K562 (cell line): ENCODE measurements at regions not wholly inside any gene's neighbourhood (a gene's known extent, or its start where the extent isn't known, plus 50 kb on each side); places are given as distances from the start of the nearest gene placed in this dataset.

Experiments used
- ATF3 ChIP-seq, 2 experiments: fragments of 450-650 bp in 1 of 2; sonication (generic) in 1 of 2; formaldehyde crosslinking in 1 of 2; IDR thresholded peaks in 1 of 2; conservative IDR thresholded peaks in 1 of 2; 2 replicates each; pipeline versions ENCODE4 v1.6.1 to v1.8.1; 2016 to 2023; ENCODE audit warnings: mild to moderate bottlenecking in 2 of 2, moderate library complexity in 2 of 2, inconsistent platforms in 1 of 2, missing genetic modification reagents in 1 of 2
- CBX3 ChIP-seq, 2 experiments: IDR thresholded peaks; 1 replicate in 1 of 2; 2 replicates in 1 of 2; pipeline ENCODE4 v1.6.1; 2012; ENCODE audit warnings: inconsistent platforms in 2 of 2, low read length in 2 of 2, borderline replicate concordance in 1 of 2, control low read depth in 1 of 2
- DPF2 ChIP-seq: fragments of 450-650 bp; IDR thresholded peaks from 2 replicates; pipeline ENCODE4 v1.6.1; 2016
- ELF4 ChIP-seq: fragments of 450-650 bp; formaldehyde crosslinking; IDR thresholded peaks from 2 replicates; pipeline ENCODE4 v1.4.0; 2022; ENCODE audit warnings: missing genetic modification characterization
- MEF2D ChIP-seq: conservative IDR thresholded peaks from 2 replicates; pipeline ENCODE4 v1.6.1; 2016; ENCODE audit warnings: low read depth, missing genetic modification characterization, missing compliant biosample characterization
- TRIM24 ChIP-seq, 2 experiments: fragments of 450-650 bp; IDR thresholded peaks; 2 replicates each; pipeline ENCODE4 v1.6.1; 2016
- TRIM28 ChIP-seq: fragments of 450-650 bp; IDR thresholded peaks from 2 replicates; pipeline ENCODE4 v1.6.1; 2017
- ZNF408 ChIP-seq: fragments of 250-450 bp; sonication (Bioruptor Pico); IDR thresholded peaks from 2 replicates; pipeline ENCODE4 v1.4.0; 2020; ENCODE audit warnings: low read depth, mild to moderate bottlenecking, moderate library complexity
- TF ChIP-seq, protein P1 (sequence below): fragments of 450-650 bp; IDR thresholded peaks from 2 replicates; pipeline ENCODE4 v1.6.1; 2018; ENCODE audit warnings: mild to moderate bottlenecking, low read depth; ENCODE audit not compliant: partially characterized antibody

GRCh38 chr4:123043013-123043412 is 120.6 kb upstream of the NUDT6 start (continued):
- TF ChIP-seq DPF2 (no peak), ATF3 (IDR thresholded peaks at IDR 0.05) (no peak), ATF3 (CRISPR knock-in tag; conservative IDR thresholded peaks at IDR 0.05) (no peak), TRIM24 (IDR thresholded peaks at IDR 0.05) (peak in 1 of 2 experiments; percentile 64; a peak in 2 of 4 replicates), ELF4 (CRISPR knock-in tag) (no peak), MEF2D (tag) (no peak), ZNF408 (CRISPR knock-in tag) (no peak), TRIM28 (peak; percentile 93), CBX3 (IDR thresholded peaks at IDR 0.05; ENCODE audit: borderline replicate concordance in 1 of 2, low read length in 2 of 2) (peak in 1 of 2 experiments; percentile 97; a peak in 2 of 3 replicates)
- TF ChIP-seq, protein P1, sequence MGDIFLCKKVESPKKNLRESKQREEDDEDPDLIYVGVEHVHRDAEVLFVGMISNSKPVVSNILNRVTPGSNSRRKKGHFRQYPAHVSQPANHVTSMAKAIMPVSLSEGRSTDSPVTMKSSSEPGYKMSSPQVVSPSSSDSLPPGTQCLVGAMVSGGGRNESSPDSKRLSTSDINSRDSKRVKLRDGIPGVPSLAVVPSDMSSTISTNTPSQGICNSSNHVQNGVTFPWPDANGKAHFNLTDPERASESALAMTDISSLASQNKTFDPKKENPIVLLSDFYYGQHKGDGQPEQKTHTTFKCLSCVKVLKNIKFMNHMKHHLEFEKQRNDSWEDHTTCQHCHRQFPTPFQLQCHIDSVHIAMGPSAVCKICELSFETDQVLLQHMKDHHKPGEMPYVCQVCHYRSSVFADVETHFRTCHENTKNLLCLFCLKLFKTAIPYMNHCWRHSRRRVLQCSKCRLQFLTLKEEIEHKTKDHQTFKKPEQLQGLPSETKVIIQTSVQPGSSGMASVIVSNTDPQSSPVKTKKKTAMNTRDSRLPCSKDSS: peak; percentile 26
